GM12873 (cell line): ENCODE measurements at regions not wholly inside any gene's neighbourhood (a gene's known extent, or its start where the extent isn't known, plus 50 kb on each side); places are given as distances from the start of the nearest gene placed in this dataset.

Experiments
- CTCF ChIP-seq: IDR thresholded peaks from 2 replicates; pipeline ENCODE4 v1.5.1; 2012; ENCODE audit warnings: low read depth, mild to moderate bottlenecking, moderate library complexity, low read length, control low read depth; ENCODE audit not compliant: insufficient read depth; ENCODE audit errors: missing control alignments

- no peak for TF ChIP-seq CTCF
These were observed 130.7 kb upstream of the KCNMB2 start for GRCh38 chr3:178405531-178405930.

GRCh38 chr3:178406206-178406605 lies 130.0 kb upstream of the KCNMB2 start:
- TF ChIP-seq CTCF = no peak

- no peak for TF ChIP-seq CTCF
These were observed 120.9 kb upstream of the KCNMB2 start for GRCh38 chr3:178415384-178415783.

GRCh38 chr3:178417736-178418135 lies 118.5 kb upstream of the KCNMB2 start:
- TF ChIP-seq CTCF = no peak

- TF ChIP-seq CTCF = no peak
These were observed 117.2 kb upstream of the KCNMB2 start for GRCh38 chr3:178419071-178419470.

GRCh38 chr3:178420033-178420432 lies 116.2 kb upstream of the KCNMB2 start:
- no peak for TF ChIP-seq CTCF

GRCh38 chr3:178421069-178421468 lies 115.2 kb upstream of the KCNMB2 start:
- TF ChIP-seq CTCF = no peak
